GM18870 (cell line): ENCODE measurements at regions not wholly inside any gene's neighbourhood (a gene's known extent, or its start where the extent isn't known, plus 50 kb on each side); places are given as distances from the start of the nearest gene placed in this dataset.

Experiments
- ATAC-seq: cut with Tn5 transposase; IDR thresholded peaks from one replicate; pipeline ENCODE4 v1.9.1; 2021; ENCODE audit warnings: moderate library complexity; ENCODE audit not compliant: unreplicated experiment

GRCh38 chr1:4500441-4500840 is 154.0 kb upstream of the AJAP1 start:
- ATAC-seq = no peak

- no peak for ATAC-seq
Measured at GRCh38 chr1:4506591-4506990, 147.8 kb upstream of the AJAP1 start.

DNA sequence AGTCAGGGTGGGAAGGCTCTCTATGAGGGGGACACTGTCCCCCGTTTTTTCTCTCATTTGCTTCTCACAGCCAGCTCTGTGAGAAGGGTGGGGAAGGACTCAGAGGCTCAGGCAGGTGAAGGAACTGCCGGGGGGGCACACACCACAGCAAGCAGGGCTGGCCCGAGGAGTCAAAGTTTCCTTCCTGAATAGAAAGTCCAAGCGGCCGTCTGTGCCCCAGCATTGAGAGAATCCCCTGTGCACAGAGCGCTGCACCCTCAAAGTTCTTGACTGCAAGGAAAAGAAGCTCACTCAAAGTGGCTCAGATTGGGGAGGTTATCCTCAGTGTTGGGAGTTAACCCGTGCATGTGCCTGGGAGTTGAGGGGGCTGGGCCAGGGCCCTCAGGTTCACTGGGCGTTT is 145.2 kb upstream of the AJAP1 start:
- no peak for ATAC-seq

DNA sequence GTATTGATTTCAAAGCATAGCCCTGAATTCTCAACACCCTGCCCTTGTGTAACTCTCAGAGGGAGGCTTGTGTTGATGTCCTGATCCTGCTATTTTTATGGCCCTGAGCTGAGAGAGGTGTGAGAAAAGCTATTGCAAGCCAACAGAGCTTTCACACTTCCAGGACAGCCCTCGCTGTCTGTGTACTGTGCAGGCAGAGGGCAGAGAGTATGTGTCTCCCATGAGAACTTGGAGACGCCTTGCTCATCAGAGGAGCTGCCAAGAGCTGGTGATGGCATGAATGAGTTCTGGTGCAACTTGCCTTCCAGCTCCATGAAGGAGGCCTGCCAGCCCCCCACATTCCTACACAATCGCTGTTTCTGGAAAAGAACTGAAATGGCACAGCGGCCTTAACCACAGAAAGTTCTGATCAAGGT is 144.1 kb upstream of the AJAP1 start:
- no peak for ATAC-seq

DNA sequence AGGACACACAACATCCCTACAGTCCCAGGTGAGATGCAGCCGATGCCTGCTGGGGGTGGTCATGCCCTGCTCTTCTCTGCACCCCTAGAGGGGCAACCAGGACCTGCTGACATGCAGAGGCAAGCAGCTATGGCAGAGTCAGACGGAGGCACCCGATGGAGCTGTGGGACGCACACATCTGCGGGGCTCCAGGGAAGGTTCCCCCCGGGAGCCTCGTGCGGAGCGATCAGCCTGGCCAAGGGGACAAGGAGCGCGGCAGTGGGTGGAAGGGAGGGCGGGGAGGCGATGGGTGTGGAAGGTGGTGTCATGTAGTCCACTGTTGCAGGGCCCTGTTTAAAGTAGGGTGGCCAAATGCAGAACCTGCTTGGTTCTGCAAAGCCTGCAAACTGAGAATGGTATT is 143.0 kb upstream of the AJAP1 start:
- ATAC-seq = no peak

- no peak for ATAC-seq
Measured at GRCh38 chr1:4512636-4513035, 141.8 kb upstream of the AJAP1 start.

GRCh38 chr1:4513685-4514084 is 140.7 kb upstream of the AJAP1 start:
- no peak for ATAC-seq

GRCh38 chr1:4515727-4516289 is 138.6 kb upstream of the AJAP1 start:
- ATAC-seq = no peak

DNA sequence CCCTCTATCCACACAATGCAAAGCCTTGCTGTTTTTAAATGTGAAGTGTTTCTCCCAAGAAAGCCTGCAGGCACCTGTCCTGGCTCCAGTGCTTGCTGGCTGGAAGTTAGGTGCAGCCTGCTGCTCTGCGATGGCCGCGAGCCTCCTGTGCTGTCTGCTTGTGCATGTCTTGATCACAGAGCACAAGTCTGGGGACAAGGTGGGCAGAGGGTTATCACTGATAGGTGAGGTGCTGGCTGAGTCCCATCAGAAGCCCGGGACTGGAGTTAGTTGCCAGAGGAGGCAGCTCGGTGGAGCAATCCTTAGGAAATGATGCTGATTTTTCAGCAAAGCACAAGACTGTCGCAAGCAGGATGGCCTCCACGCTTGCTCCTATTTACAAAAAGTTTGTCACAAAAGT is 137.8 kb upstream of the AJAP1 start:
- ATAC-seq = no peak

- no peak for ATAC-seq
Measured at GRCh38 chr1:4517186-4517954, 137.0 kb upstream of the AJAP1 start.

DNA sequence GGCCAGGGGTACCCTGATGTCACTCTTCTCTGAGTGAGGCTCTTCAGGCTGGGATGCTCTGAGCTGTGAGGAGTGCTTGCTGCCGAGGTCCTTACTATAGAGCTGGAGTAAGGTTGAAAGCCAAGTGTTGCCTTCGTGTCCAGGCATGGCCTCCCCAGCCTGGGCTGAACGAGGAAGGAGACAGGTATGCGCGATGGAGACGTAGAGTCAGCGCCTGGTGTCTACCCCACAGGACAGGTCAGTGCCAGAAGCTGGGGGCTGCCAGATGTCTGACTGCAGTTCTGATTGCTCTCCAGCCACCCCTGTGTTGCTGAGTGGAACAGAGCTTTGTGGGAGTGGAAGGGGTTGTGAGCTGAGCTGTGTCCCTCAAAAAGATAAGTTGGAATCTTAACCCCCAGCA is 135.8 kb upstream of the AJAP1 start:
- ATAC-seq = no peak

DNA sequence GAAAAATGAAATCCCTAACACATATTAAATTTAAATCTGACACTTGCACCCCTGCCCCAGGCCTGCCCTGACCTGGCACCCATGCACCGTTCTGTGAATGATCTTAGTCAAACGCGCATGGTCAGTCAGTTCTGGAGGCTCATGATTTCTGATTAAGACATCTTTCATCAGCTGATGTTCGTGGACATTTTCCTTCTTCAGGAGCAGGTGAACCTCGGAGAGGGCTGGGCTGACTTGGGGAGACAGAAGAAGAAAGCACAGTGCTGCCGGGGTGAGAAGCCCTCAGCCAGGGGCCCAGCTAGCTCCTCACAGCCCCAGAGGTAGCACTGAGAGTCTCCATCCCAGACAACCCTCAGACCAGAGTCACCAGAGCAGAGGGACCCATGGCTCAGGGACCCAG is 134.5 kb upstream of the AJAP1 start:
- ATAC-seq = no peak

DNA sequence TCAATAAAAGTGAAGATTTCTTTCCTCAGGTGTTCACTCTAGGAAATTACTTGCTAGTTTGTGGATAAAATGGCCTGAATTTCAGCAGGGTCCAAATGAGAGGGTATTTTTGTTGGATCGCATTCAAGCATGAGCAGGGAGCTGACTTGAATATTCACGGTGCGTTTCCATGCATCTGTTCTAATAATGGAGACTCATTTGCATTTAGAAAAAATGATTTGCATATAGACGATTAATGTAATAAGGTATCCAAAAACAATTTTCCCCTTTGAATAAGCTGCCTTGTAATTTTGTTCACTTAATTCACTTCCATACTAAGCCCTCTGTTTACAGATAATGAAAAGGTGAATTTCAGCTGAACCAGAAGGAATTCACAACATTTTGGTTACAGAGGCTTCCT is 130.9 kb upstream of the AJAP1 start:
- no peak for ATAC-seq

DNA sequence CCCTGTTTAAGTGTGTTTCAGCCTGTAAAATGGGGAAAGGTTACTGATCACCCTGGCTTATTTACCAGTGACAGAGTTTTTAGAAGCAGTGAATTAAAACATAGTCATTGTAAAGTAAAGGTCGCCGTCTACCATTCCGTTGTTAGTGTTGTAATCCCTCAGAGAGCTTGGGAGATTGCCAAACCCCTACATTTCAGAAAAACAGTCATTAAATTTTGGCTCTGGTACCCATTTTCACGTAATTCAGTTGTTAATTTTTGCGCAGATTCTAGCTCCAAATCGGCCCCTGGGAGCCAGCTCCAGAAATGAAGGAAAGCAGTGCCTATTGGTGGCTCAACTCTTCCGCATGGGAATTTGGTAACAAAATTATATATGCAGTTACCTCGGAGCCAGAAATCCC is 127.7 kb upstream of the AJAP1 start:
- no peak for ATAC-seq

GRCh38 chr1:4527819-4528218 is 126.6 kb upstream of the AJAP1 start:
- no peak for ATAC-seq

- ATAC-seq = no peak
Measured at GRCh38 chr1:4528590-4528989, 125.8 kb upstream of the AJAP1 start.

GRCh38 chr1:4529446-4530165 is 124.8 kb upstream of the AJAP1 start:
- ATAC-seq = no peak

DNA sequence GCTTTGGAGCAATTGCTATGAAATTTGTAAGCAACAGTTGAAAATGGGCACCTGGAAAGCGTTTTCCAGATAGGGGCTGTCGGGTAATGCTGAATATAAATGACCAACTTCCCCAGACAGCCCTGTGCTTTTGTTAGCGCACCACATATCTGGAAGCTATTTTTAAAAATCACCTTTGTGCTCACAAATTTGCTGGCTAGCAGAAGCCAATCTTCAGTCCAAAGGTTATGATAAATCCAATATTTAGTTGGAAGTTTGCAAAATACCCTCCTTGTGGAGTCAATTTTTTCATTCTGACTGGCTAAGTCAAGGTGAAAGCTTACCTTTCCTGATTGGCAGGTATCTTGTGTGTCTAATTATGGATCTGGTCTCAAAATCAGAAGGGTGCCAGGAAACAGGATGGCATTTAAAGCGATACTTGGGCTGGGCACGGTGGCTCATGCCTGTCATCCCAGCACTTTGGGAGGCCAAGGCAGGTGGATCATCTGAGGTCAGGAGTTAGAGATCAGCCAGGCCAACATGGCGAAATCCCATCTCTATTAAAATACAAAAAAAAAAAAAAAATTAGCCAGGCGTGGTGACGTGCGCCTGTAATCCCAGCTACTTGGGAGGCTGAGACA is 124.1 kb upstream of the AJAP1 start:
- no peak for ATAC-seq

- ATAC-seq = no peak
Measured at GRCh38 chr1:4531842-4532241, 122.6 kb upstream of the AJAP1 start.

DNA sequence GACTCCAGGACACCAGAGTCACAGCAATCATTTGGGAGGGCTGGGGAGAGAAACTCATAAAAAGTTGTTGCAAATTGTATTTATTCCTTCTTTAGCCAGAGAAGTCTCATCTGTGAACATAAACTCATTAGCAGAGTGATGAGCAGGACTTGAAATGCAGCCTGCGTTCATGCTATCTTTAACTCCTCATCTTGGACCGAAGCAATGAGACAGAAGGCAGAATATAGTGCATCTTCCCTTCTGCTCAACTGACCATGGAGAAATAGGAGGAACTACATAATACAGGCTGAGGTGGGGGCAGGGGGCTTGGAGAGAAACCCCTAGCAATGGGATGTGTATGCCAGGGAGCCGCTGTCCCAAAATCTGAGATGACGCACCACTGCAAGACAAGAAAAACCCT is 121.8 kb upstream of the AJAP1 start:
- ATAC-seq = no peak

- no peak for ATAC-seq
Measured at GRCh38 chr1:4546911-4547310, 107.5 kb upstream of the AJAP1 start.

- no peak for ATAC-seq
Measured at GRCh38 chr1:4549930-4550329, 104.5 kb upstream of the AJAP1 start.
